ENCODE measurements at regions not wholly inside any gene's neighbourhood (a gene's known extent, or its start where the extent isn't known, plus 50 kb on each side); places are given as distances from the start of the nearest gene placed in this dataset.

GRCh38 chr2:103235283-103235682 is 473.5 kb downstream of the TMEM182 start:
- intact Hi-C loops (cut with DNase I) = no loop called here

GRCh38 chr2:103249462-103249861 is 487.6 kb downstream of the TMEM182 start:
- DNase-seq (no peak), ATAC-seq (no peak)
- intact Hi-C loops (cut with DNase I) = no loop called here
- no peak overlapping the region for H3K4me3 ChIP-seq
- no peaks in the 10 kb centered on the region for H3K27me3 ChIP-seq (ENCODE audit: low read depth)
- H3K4me1 ChIP-seq = no peaks in the 10 kb centered on the region
- no peaks in the 10 kb centered on the region for H3K9me3 ChIP-seq
- TF ChIP-seq CTCF (IDR thresholded peaks at IDR 0.05) = no peak
- H3K27ac ChIP-seq = no peak overlapping the region
- no peaks in the 10 kb centered on the region for H3K36me3 ChIP-seq

More at GRCh38 chr2:103235283-103235682, 473.5 kb downstream of the TMEM182 start:
- no peaks in the 10 kb centered on the region for H3K36me3 ChIP-seq
- no peak for ATAC-seq
- no peaks in the 10 kb centered on the region for H3K4me1 ChIP-seq
- no peak for DNase-seq
- no peak overlapping the region for H3K4me3 ChIP-seq
- H3K27me3 ChIP-seq (ENCODE audit: low read depth) = no peaks in the 10 kb centered on the region
- no peaks in the 10 kb centered on the region for H3K9me3 ChIP-seq
- TF ChIP-seq CTCF (IDR thresholded peaks at IDR 0.05) = no peak
- H3K27ac ChIP-seq = no peak overlapping the region

- Histone ChIP-seq H3K36me3 (no peaks in the 10 kb centered on the region), H3K27ac (no peak overlapping the region), H3K27me3 (ENCODE audit: low read depth) (no peaks in the 10 kb centered on the region), H3K4me1 (no peaks in the 10 kb centered on the region), H3K9me3 (no peaks in the 10 kb centered on the region), H3K4me3 (no peak overlapping the region)
- DNase-seq = no peak
- intact Hi-C loops (cut with DNase I) = no loop called here
- no peak for TF ChIP-seq CTCF (IDR thresholded peaks at IDR 0.05)
- ATAC-seq = no peak
Observed at GRCh38 chr2:103252781-103253180, 490.9 kb downstream of the TMEM182 start.

- TF ChIP-seq CTCF (IDR thresholded peaks at IDR 0.05) = no peak
- H3K9me3 ChIP-seq = no peaks in the 10 kb centered on the region
- intact Hi-C loops (cut with DNase I) = no loop called here
- H3K4me1 ChIP-seq = no peaks in the 10 kb centered on the region
- DNase-seq (no peak), ATAC-seq (no peak)
- no peak overlapping the region for H3K4me3 ChIP-seq
- no peaks in the 10 kb centered on the region for H3K36me3 ChIP-seq
- no peaks in the 10 kb centered on the region for H3K27me3 ChIP-seq (ENCODE audit: low read depth)
- no peak overlapping the region for H3K27ac ChIP-seq
Observed at GRCh38 chr2:103254611-103255010, 492.8 kb downstream of the TMEM182 start.

GRCh38 chr2:103264058-103264768 is 502.4 kb downstream of the TMEM182 start:
- intact Hi-C loops (cut with DNase I) = no loop called here
- Histone ChIP-seq H3K4me3 (no peak overlapping the region), H3K4me1 (no peaks in the 10 kb centered on the region), H3K27ac (no peak overlapping the region), H3K9me3 (no peaks in the 10 kb centered on the region), H3K36me3 (no peaks in the 10 kb centered on the region), H3K27me3 (ENCODE audit: low read depth) (no peaks in the 10 kb centered on the region)
- DNase-seq (no peak), ATAC-seq (no peak)
- TF ChIP-seq CTCF (IDR thresholded peaks at IDR 0.05) = no peak

Data from lower lobe of right lung (tissue), 2 donors.